Esophagus muscularis mucosa (tissue), 3 donors: ENCODE measurements at regions not wholly inside any gene's neighbourhood (a gene's known extent, or its start where the extent isn't known, plus 50 kb on each side); places are given as distances from the start of the nearest gene placed in this dataset.

Experiments used
- CTCF ChIP-seq, 3 experiments: fragments of 200-600 bp in 2 of 3; fragments of 450-650 bp in 1 of 3; sonication (generic) in 2 of 3; IDR thresholded peaks; one replicate each; pipeline ENCODE4 v1.5.1; 2017 to 2019; ENCODE audit warnings: antibody characterized with exemption in 3 of 3, mild to moderate bottlenecking in 2 of 3, moderate library complexity in 1 of 3
- POLR2A ChIP-seq: fragments of 450-650 bp; IDR thresholded peaks from one replicate; pipeline ENCODE4 v1.6.1; 2017; ENCODE audit warnings: antibody characterized with exemption, moderate library complexity, mild to moderate bottlenecking, low read depth
- POLR2AphosphoS5 ChIP-seq, 2 donors: sonication (generic); formaldehyde crosslinking; IDR thresholded peaks; one replicate each; pipeline ENCODE4 v1.6.1; 2017; ENCODE audit warnings: antibody characterized with exemption in 2 of 2

GRCh38 chr6:143605906-143606521 lies 71.8 kb upstream of the PHACTR2 start:
- TF ChIP-seq POLR2AphosphoS5 (IDR thresholded peaks at IDR 0.05), result no peak
- TF ChIP-seq CTCF (IDR thresholded peaks at IDR 0.05), result no peak
- no peak for TF ChIP-seq POLR2A
